OCI-LY3 (cell line): ENCODE measurements at regions not wholly inside any gene's neighbourhood (a gene's known extent, or its start where the extent isn't known, plus 50 kb on each side); places are given as distances from the start of the nearest gene placed in this dataset.

Experiments
- H2AFZ ChIP-seq: fragments of 200-600, 300-600 bp; shearing (Covaris generic); 2 replicates; pipeline ENCODE4 v1.6.0; 2014; ENCODE audit warnings: antibody characterized with exemption, low read depth, low read length
- H3K27ac ChIP-seq: fragments of 200-600, 300-600 bp; sonication (generic); 2 replicates; pipeline ENCODE4 v1.5.1; 2014; ENCODE audit warnings: mild to moderate bottlenecking, low read length, moderate library complexity, mixed read lengths
- H3K27me3 ChIP-seq: fragments of 200-600, 300-600 bp; sonication (generic); 2 replicates; pipeline ENCODE4 v1.6.1; 2014; ENCODE audit warnings: low read depth, low read length, mixed read lengths
- H3K36me3 ChIP-seq: fragments of 200-600, 300-600 bp; sonication (generic); replicated peaks from 2 replicates; pipeline ENCODE3; 2014; ENCODE audit warnings: low read depth, low read length, mixed read lengths
- H3K4me1 ChIP-seq: fragments of 300-600, 200-600 bp; sonication (generic); 2 replicates; pipeline ENCODE4 v1.6.1; 2014; ENCODE audit warnings: low read length, mixed read lengths
- H3K4me2 ChIP-seq: fragments of 200-600, 300-600 bp; sonication (generic); 2 replicates; pipeline ENCODE4 v1.6.1; 2014; ENCODE audit warnings: low read length, mixed read lengths
- H3K4me3 ChIP-seq: fragments of 300-600, 200-600 bp; sonication (generic); 2 replicates; pipeline ENCODE4 v1.5.1; 2014; ENCODE audit warnings: antibody characterized with exemption, mild to moderate bottlenecking, low read length, moderate library complexity
- H3K79me2 ChIP-seq: fragments of 300-600, 200-600 bp; shearing (Covaris generic); 2 replicates; pipeline ENCODE4 v1.6.1; 2014; ENCODE audit warnings: mild to moderate bottlenecking, low read length, mixed read lengths
- H3K9ac ChIP-seq: fragments of 300-600, 200-600 bp; shearing (Covaris generic); 2 replicates; pipeline ENCODE4 v1.6.0; 2014; ENCODE audit warnings: mild to moderate bottlenecking, low read length, moderate library complexity
- H3K9me3 ChIP-seq: fragments of 200-600, 300-600 bp; shearing (Covaris generic); 2 replicates; pipeline ENCODE4 v1.6.1; 2014; ENCODE audit warnings: low read length, mixed read lengths; ENCODE audit not compliant: insufficient read depth
- H4K20me1 ChIP-seq: fragments of 200-600, 300-600 bp; sonication (generic); 2 replicates; pipeline ENCODE4 v1.6.1; 2016; ENCODE audit warnings: low read length, mixed read lengths; ENCODE audit not compliant: insufficient read depth
- EZH2phosphoT487 ChIP-seq: fragments of 200-600 bp; shearing (Covaris generic); IDR thresholded peaks from 2 replicates; pipeline ENCODE4 v1.6.1; 2018; ENCODE audit warnings: antibody characterized with exemption, mixed run types, low read depth
- TF ChIP-seq, protein P1 (sequence below): fragments of 200-600, 300-600 bp; sonication (generic); IDR thresholded peaks from 2 replicates; pipeline ENCODE4 v1.5.1; 2014; ENCODE audit warnings: antibody characterized with exemption, low read length, low read depth

DNA sequence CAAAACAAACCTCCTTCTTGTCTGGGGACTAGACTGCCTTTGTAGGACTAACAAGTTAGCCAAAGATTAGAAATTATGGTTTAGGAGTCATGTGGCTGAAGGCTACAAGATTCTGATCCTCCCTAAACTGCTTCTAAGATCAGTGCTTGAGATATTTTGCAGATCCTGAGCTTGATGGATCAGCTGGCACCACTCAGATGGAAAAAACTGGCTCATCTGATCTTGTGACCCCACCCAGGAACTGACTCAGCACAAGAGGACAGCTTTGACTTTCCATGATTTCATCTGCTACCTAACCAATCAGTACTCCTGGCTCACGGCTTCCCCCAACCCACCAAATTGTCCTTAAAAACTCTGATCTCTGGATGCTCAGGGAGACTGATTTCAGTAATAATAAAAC, 271.5 kb upstream of the TAC1 start:
- no peak overlapping the region for H3K9ac ChIP-seq
- no peak for TF ChIP-seq EZH2phosphoT487
- TF ChIP-seq, protein P1, sequence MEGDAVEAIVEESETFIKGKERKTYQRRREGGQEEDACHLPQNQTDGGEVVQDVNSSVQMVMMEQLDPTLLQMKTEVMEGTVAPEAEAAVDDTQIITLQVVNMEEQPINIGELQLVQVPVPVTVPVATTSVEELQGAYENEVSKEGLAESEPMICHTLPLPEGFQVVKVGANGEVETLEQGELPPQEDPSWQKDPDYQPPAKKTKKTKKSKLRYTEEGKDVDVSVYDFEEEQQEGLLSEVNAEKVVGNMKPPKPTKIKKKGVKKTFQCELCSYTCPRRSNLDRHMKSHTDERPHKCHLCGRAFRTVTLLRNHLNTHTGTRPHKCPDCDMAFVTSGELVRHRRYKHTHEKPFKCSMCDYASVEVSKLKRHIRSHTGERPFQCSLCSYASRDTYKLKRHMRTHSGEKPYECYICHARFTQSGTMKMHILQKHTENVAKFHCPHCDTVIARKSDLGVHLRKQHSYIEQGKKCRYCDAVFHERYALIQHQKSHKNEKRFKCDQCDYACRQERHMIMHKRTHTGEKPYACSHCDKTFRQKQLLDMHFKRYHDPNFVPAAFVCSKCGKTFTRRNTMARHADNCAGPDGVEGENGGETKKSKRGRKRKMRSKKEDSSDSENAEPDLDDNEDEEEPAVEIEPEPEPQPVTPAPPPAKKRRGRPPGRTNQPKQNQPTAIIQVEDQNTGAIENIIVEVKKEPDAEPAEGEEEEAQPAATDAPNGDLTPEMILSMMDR: no peak
- H3K4me3 ChIP-seq: no peak overlapping the region

DNA sequence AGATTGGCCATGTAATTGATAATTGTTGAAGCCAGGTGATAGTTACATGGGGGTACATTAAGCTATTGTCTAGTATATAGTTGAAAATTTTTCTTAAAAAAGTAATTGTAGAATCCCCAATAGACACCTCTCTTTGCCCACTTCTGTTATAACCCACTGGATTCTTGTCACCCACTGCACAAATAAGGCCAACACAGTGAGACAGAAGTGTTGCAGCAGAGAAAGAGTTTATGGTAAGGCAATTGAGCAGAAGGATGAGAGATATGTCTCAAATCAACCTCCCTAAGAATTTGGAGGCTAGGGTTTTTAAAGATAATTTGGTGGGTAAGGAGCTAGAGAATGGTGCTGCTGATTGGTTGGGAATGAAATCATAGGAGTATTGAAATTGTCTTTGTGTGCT, 270.3 kb upstream of the TAC1 start:
- Histone ChIP-seq H3K27me3 (no peaks in the 10 kb centered on the region), H3K79me2 (no peaks in the 10 kb centered on the region), H3K27ac (no peak overlapping the region), H3K36me3 (peaks cover 3% of the 10 kb centered on the region), H3K9me3 (peaks cover 11% of the 10 kb centered on the region), H3K4me1 (no peaks in the 10 kb centered on the region), H3K4me2 (no peak overlapping the region), H2AFZ (no peak overlapping the region), H3K9ac (no peak overlapping the region), H4K20me1 (no peaks in the 10 kb centered on the region), H3K4me3 (no peak overlapping the region)
- TF ChIP-seq, protein P1: no peak
- TF ChIP-seq EZH2phosphoT487: no peak

More for the DNA sequence above, 271.5 kb upstream of the TAC1 start:
- Histone ChIP-seq H3K27me3 (no peaks in the 10 kb centered on the region), H3K4me1 (no peaks in the 10 kb centered on the region), H3K4me2 (no peak overlapping the region), H3K9me3 (peaks cover 11% of the 10 kb centered on the region), H2AFZ (no peak overlapping the region), H3K36me3 (peaks cover 3% of the 10 kb centered on the region), H3K79me2 (no peaks in the 10 kb centered on the region), H4K20me1 (no peaks in the 10 kb centered on the region), H3K27ac (no peak overlapping the region)

DNA sequence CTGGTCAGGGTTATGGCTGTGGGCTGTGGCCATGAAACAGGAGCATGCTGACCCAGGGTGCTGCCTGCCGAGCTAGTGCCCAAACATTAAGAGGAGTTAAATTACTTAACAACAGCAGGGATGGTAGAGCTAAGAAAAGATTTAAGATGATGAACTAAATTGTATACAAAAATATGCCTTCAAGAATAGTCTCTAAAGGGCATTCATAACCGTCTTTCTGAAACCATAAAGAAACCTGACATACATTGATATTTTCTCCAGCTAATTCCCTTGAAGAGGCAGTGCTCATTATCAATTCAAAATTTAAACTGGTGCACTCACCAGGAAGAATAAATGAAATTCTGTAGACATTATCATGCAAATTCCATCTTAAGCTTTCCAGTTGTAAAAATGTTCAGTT, 265.8 kb upstream of the TAC1 start:
- no peaks in the 10 kb centered on the region for H4K20me1 ChIP-seq
- H3K4me1 ChIP-seq: no peaks in the 10 kb centered on the region
- H3K27ac ChIP-seq: no peak overlapping the region
- TF ChIP-seq, protein P1: no peak
- TF ChIP-seq EZH2phosphoT487: no peak
- H3K79me2 ChIP-seq: no peaks in the 10 kb centered on the region
- no peak overlapping the region for H3K9ac ChIP-seq
- peaks cover 8% of the 10 kb centered on the region for H3K9me3 ChIP-seq
- peaks cover 3% of the 10 kb centered on the region for H3K36me3 ChIP-seq
- no peak overlapping the region for H3K4me3 ChIP-seq
- H3K27me3 ChIP-seq: no peaks in the 10 kb centered on the region
- H2AFZ ChIP-seq: no peak overlapping the region
- no peak overlapping the region for H3K4me2 ChIP-seq

DNA sequence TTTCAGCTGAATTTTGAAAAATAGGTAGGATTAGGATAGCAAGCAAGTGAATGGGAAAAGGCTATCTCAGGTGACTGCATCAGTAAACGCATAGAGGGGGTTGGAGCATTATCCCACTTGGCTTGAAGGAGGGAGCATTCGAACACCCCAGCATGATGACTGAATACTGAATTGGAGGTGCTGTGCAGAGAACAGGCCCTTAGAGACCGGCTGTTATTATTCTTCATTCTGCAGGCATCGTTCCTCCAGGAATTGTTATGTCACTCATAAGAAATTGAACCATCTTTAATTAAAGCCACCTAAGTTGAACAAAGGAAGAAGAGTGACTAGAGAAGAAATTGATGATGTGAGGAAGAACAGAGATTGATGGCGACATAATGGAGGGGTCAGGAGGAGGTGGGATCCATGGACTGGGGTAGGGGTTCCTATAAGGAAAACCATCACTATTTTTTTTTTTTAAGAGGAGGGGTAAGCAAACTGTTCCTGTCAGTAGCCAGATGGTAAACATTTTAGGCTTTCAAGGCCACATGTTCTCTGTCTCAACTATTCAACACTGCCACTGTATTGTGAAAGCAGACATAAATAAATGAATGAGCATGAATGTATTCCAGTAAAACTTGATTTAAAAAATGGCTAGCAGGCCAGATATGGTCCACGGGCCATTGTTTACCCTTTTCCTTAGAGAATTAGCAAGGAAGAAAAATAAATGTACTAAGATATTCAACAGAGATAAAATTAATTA, 264.7 kb upstream of the TAC1 start:
- H3K9ac ChIP-seq: no peak overlapping the region
- no peaks in the 10 kb centered on the region for H4K20me1 ChIP-seq
- H3K4me3 ChIP-seq: no peak overlapping the region
- H3K9me3 ChIP-seq: peaks cover under 1% of the 10 kb centered on the region; the same call in 1 of the 2 replicates
- no peaks in the 10 kb centered on the region for H3K36me3 ChIP-seq
- no peak for TF ChIP-seq EZH2phosphoT487
- TF ChIP-seq, protein P1: no peak
- no peak overlapping the region for H3K4me2 ChIP-seq
- H3K79me2 ChIP-seq: no peaks in the 10 kb centered on the region
- H3K27me3 ChIP-seq: no peaks in the 10 kb centered on the region
- no peaks in the 10 kb centered on the region for H3K4me1 ChIP-seq
- no peak overlapping the region for H2AFZ ChIP-seq
- no peak overlapping the region for H3K27ac ChIP-seq
